Keratinocyte (primary cell): ENCODE measurements at regions not wholly inside any gene's neighbourhood (a gene's known extent, or its start where the extent isn't known, plus 50 kb on each side); places are given as distances from the start of the nearest gene placed in this dataset.

ENCODE experiments used
- DNase-seq: peaks from one replicate; pipeline ENCODE4 v3.0.0-alpha.2; 2011; ENCODE audit warnings: low read depth, missing footprints, low spot score
- FAIRE-seq: peaks from 2 replicates; lab custom pipeline; 2011; peaks lifted over from hg19 to GRCh38; lab: Jason Lieb, UNC
- H2AFZ ChIP-seq: 2 replicates; pipeline ENCODE4 v1.6.0; 2012; ENCODE audit warnings: low read length, control low read depth, inconsistent platforms; ENCODE audit not compliant: control insufficient read depth
- H3K27ac ChIP-seq: 2 replicates; pipeline ENCODE4 v1.5.1; 2011; ENCODE audit warnings: low read length; ENCODE audit not compliant: control insufficient read depth, insufficient read depth
- H3K27me3 ChIP-seq: 3 replicates; pipeline ENCODE4 v1.6.0; 2011; ENCODE audit warnings: low read length; ENCODE audit not compliant: control insufficient read depth, insufficient read depth; ENCODE audit errors: extremely low read depth
- H3K36me3 ChIP-seq, 2 experiments: 2 replicates in 1 of 2; 3 replicates in 1 of 2; pipeline ENCODE4 v1.5.1; 2011; ENCODE audit warnings: low read length in 2 of 2, mild to moderate bottlenecking in 1 of 2; ENCODE audit not compliant: control insufficient read depth in 2 of 2, insufficient read depth in 2 of 2; ENCODE audit errors: extremely low read depth in 1 of 2
- H3K4me1 ChIP-seq: 3 replicates; pipeline ENCODE4 v1.5.1; 2011; ENCODE audit warnings: low read length; ENCODE audit not compliant: control insufficient read depth, insufficient read depth; ENCODE audit errors: extremely low read depth
- H3K4me2 ChIP-seq: 3 replicates; pipeline ENCODE4 v1.6.0; 2011; ENCODE audit warnings: low read depth, low read length; ENCODE audit not compliant: control insufficient read depth, insufficient read depth; ENCODE audit errors: extremely low read depth
- H3K4me3 ChIP-seq, 3 experiments: fragments of 200-600 bp in 1 of 3; sonication (generic) in 1 of 3; 2 replicates in 2 of 3; 3 replicates in 1 of 3; pipeline ENCODE4 v1.5.1; 2011 to 2016; ENCODE audit warnings: low read length in 3 of 3, mild to moderate bottlenecking in 3 of 3, control low read depth in 2 of 3, inconsistent platforms in 1 of 3, low read depth in 1 of 3, mixed read lengths in 1 of 3, mixed run types in 1 of 3, moderate library complexity in 1 of 3; ENCODE audit not compliant: control insufficient read depth in 2 of 3, insufficient read depth in 2 of 3; ENCODE audit errors: extremely low read depth in 1 of 3
- H3K79me2 ChIP-seq: 2 replicates; pipeline ENCODE4 v1.6.0; 2012; ENCODE audit warnings: low read length; ENCODE audit not compliant: control insufficient read depth, insufficient read depth
- H3K9ac ChIP-seq: 3 replicates; pipeline ENCODE4 v1.6.0; 2011; ENCODE audit warnings: low read length; ENCODE audit not compliant: control insufficient read depth, insufficient read depth; ENCODE audit errors: extremely low read depth
- H3K9me1 ChIP-seq: 3 replicates; pipeline ENCODE4 v1.6.0; 2011; ENCODE audit warnings: low read length; ENCODE audit not compliant: control insufficient read depth, insufficient read depth; ENCODE audit errors: extremely low read depth
- H3K9me3 ChIP-seq: 2 replicates; pipeline ENCODE4 v1.5.1; 2012; ENCODE audit warnings: low read depth, low read length; ENCODE audit not compliant: control insufficient read depth
- H4K20me1 ChIP-seq: 3 replicates; pipeline ENCODE4 v1.6.0; 2011; ENCODE audit warnings: low read length; ENCODE audit not compliant: control insufficient read depth, insufficient read depth; ENCODE audit errors: extremely low read depth
- CTCF ChIP-seq, 3 experiments: IDR thresholded peaks in 1 of 3; conservative IDR thresholded peaks in 1 of 3; optimal IDR thresholded peaks in 1 of 3; 2 replicates in 2 of 3; 3 replicates in 1 of 3; pipeline versions ENCODE3 to v1.5.1; 2011; ENCODE audit warnings: low read length in 3 of 3, mild to moderate bottlenecking in 3 of 3, moderate library complexity in 2 of 3, control low read depth in 1 of 3, inconsistent platforms in 1 of 3; ENCODE audit not compliant: insufficient read depth in 2 of 3; ENCODE audit errors: extremely low read depth in 1 of 3
- EZH2 ChIP-seq: IDR thresholded peaks from one replicate; pipeline ENCODE4 v1.6.1; 2012; ENCODE audit warnings: inconsistent platforms, mild to moderate bottlenecking, low read length, moderate library complexity
- dilution Hi-C: fragments of 300-500 bp; cut with MboI; formaldehyde crosslinking; loops from one replicate; pipeline ENCODE4 v1.7.0; 2020; ENCODE audit warnings: low sequenced_read_pairs; ENCODE audit not compliant: extremely low pct_ligation_motif_present

- no peaks in the 10 kb centered on the region for H4K20me1 ChIP-seq
- TF ChIP-seq EZH2 (no peak), CTCF (optimal IDR thresholded peaks at IDR 0.05 in 1 of 3, IDR thresholded peaks at IDR 0.05 in 1 of 3, conservative IDR thresholded peaks at IDR 0.05 in 1 of 3; ENCODE audit: extremely low read depth in 1 of 3, insufficient read depth in 2 of 3, low read length in 3 of 3) (no peak)
- H3K27me3 ChIP-seq: no peaks in the 10 kb centered on the region
- H3K27ac ChIP-seq: no peak overlapping the region
- no peak overlapping the region for H3K4me3 ChIP-seq
- dilution Hi-C loops: no loop called here
- H3K9me3 ChIP-seq: no peaks in the 10 kb centered on the region
- no peaks in the 10 kb centered on the region for H3K36me3 ChIP-seq
- H3K9ac ChIP-seq: no peak overlapping the region
- no peak overlapping the region for H3K4me2 ChIP-seq
- H3K9me1 ChIP-seq: no peaks in the 10 kb centered on the region
- H2AFZ ChIP-seq: no peak overlapping the region
- H3K4me1 ChIP-seq: no peaks in the 10 kb centered on the region
- no peaks in the 10 kb centered on the region for H3K79me2 ChIP-seq
- DNase-seq: no peak
- no peak for FAIRE-seq
These were observed 201.6 kb upstream of the RGMA start for GRCh38 chr15:93290618-93290946.

GRCh38 chr15:93289941-93290617 lies 201.1 kb upstream of the RGMA start:
- TF ChIP-seq EZH2: no peak
- no peak for TF ChIP-seq CTCF (optimal IDR thresholded peaks at IDR 0.05 in 1 of 3, IDR thresholded peaks at IDR 0.05 in 1 of 3, conservative IDR thresholded peaks at IDR 0.05 in 1 of 3; ENCODE audit: extremely low read depth in 1 of 3, insufficient read depth in 2 of 3, low read length in 3 of 3)
- FAIRE-seq: no peak
- no peaks in the 10 kb centered on the region for H3K27me3 ChIP-seq

More at GRCh38 chr15:93289941-93290617, 201.1 kb upstream of the RGMA start:
- DNase-seq: no peak
- no peak overlapping the region for H3K4me2 ChIP-seq
- no peak overlapping the region for H3K9ac ChIP-seq
- no peaks in the 10 kb centered on the region for H3K4me1 ChIP-seq
- no peak overlapping the region for H3K4me3 ChIP-seq
- no peak overlapping the region for H2AFZ ChIP-seq
- no peaks in the 10 kb centered on the region for H3K9me1 ChIP-seq
- H3K79me2 ChIP-seq: no peaks in the 10 kb centered on the region
- no peaks in the 10 kb centered on the region for H4K20me1 ChIP-seq
- H3K36me3 ChIP-seq: no peaks in the 10 kb centered on the region
- dilution Hi-C loops: no loop called here
- H3K27ac ChIP-seq: no peak overlapping the region
- H3K9me3 ChIP-seq: no peaks in the 10 kb centered on the region
